Neural cell (in vitro differentiated cells): ENCODE measurements at regions not wholly inside any gene's neighbourhood (a gene's known extent, or its start where the extent isn't known, plus 50 kb on each side); places are given as distances from the start of the nearest gene placed in this dataset.

Experiments used
- H2AFZ ChIP-seq: fragments of 200-600, 300-800 bp; sonication (generic), shearing (Covaris generic); 2 replicates; pipeline ENCODE4 v1.6.0; 2014; ENCODE audit warnings: low read depth, mild to moderate bottlenecking, antibody characterized with exemption, low read length, moderate library complexity
- H3F3A ChIP-seq: fragments of 200-600 bp; shearing (Covaris generic); 2 replicates; pipeline ENCODE4 v1.6.1; 2016; ENCODE audit warnings: mild to moderate bottlenecking, moderate library complexity, mixed read lengths, antibody characterized with exemption, low read length; ENCODE audit not compliant: insufficient read depth, poor library complexity, severe bottlenecking
- H3K27ac ChIP-seq: fragments of 200-600, 300-800 bp; sonication (generic), shearing (Covaris generic); 2 replicates; pipeline ENCODE4 v1.5.1; 2014; ENCODE audit warnings: mild to moderate bottlenecking, low read length, moderate library complexity
- H3K27me3 ChIP-seq: fragments of 300-800, 200-600 bp; sonication (generic), shearing (Covaris generic); 2 replicates; pipeline ENCODE4 v1.6.0; 2014; ENCODE audit warnings: mild to moderate bottlenecking, low read depth, low read length, moderate library complexity; ENCODE audit not compliant: insufficient read depth
- H3K36me3 ChIP-seq: fragments of 300-800, 200-600 bp; sonication (generic), shearing (Covaris generic); 2 replicates; pipeline ENCODE4 v1.5.1; 2014; ENCODE audit warnings: mild to moderate bottlenecking, antibody characterized with exemption, low read length, moderate library complexity; ENCODE audit not compliant: insufficient read depth
- H3K4me2 ChIP-seq: fragments of 300-800, 200-600 bp; sonication (generic), shearing (Covaris generic); 2 replicates; pipeline ENCODE4 v1.6.0; 2014; ENCODE audit warnings: mild to moderate bottlenecking, low read length
- H3K4me3 ChIP-seq: fragments of 300-800, 200-600 bp; sonication (generic), shearing (Covaris generic); 2 replicates; pipeline ENCODE4 v1.5.1; 2014; ENCODE audit warnings: mild to moderate bottlenecking, low read length, moderate library complexity
- H3K79me2 ChIP-seq: fragments of 200-600 bp; shearing (Covaris generic); replicated peaks from 2 replicates; pipeline ENCODE4 v1.6.0; 2014; ENCODE audit warnings: mild to moderate bottlenecking, low read length, moderate library complexity; ENCODE audit not compliant: insufficient read depth
- H3K9ac ChIP-seq: fragments of 300-800, 200-600 bp; sonication (generic), shearing (Covaris generic); 2 replicates; pipeline ENCODE4 v1.6.1; 2016; ENCODE audit warnings: mild to moderate bottlenecking, low read length, mixed read lengths
- H3K9me2 ChIP-seq: fragments of 200-600 bp; shearing (Covaris generic); 2 replicates; pipeline ENCODE4 v1.6.1; 2016; ENCODE audit warnings: mild to moderate bottlenecking, low read length, mixed read lengths; ENCODE audit not compliant: insufficient read depth
- H3K9me3 ChIP-seq: fragments of 200-600, 300-800 bp; sonication (generic), shearing (Covaris generic); 2 replicates; pipeline ENCODE4 v1.6.1; 2016; ENCODE audit warnings: mild to moderate bottlenecking, mixed run types, low read length, moderate library complexity, mixed read lengths
- H4K20me1 ChIP-seq: fragments of 200-600 bp; shearing (Covaris generic); 2 replicates; pipeline ENCODE4 v1.6.1; 2016; ENCODE audit warnings: mild to moderate bottlenecking, mixed run types; ENCODE audit not compliant: insufficient read depth
- CTCF ChIP-seq: fragments of 450-650 bp; IDR thresholded peaks from 2 replicates; pipeline ENCODE4 v1.5.1; 2014; ENCODE audit warnings: antibody characterized with exemption, mild to moderate bottlenecking, moderate library complexity; ENCODE audit not compliant: poor library complexity, severe bottlenecking
- EP300 ChIP-seq: fragments of 450-650 bp; conservative IDR thresholded peaks from 2 replicates; pipeline ENCODE4 v1.6.1; 2014; ENCODE audit warnings: antibody characterized with exemption, mild to moderate bottlenecking, moderate library complexity; ENCODE audit not compliant: poor library complexity, severe bottlenecking
- EZH2 ChIP-seq: fragments of 200-600, 300-800 bp; shearing (Covaris generic), sonication (generic); IDR thresholded peaks from 2 replicates; pipeline ENCODE4 v1.6.1; 2014; ENCODE audit warnings: antibody characterized with exemption, low read length, borderline replicate concordance, mild to moderate bottlenecking; ENCODE audit not compliant: insufficient read depth, poor library complexity, severe bottlenecking
- MXI1 ChIP-seq: fragments of 450-650 bp; conservative IDR thresholded peaks from 2 replicates; pipeline ENCODE4 v1.6.1; 2014; ENCODE audit warnings: antibody characterized with exemption, mild to moderate bottlenecking; ENCODE audit not compliant: poor library complexity, severe bottlenecking
- POLR2AphosphoS5 ChIP-seq: IDR thresholded peaks from 2 replicates; pipeline ENCODE4 v1.6.1; 2012
- RAD21 ChIP-seq: fragments of 450-650 bp; conservative IDR thresholded peaks from 2 replicates; pipeline ENCODE4 v1.6.1; 2014; ENCODE audit warnings: antibody characterized with exemption, mild to moderate bottlenecking, moderate library complexity
- REST ChIP-seq: IDR thresholded peaks from 2 replicates; pipeline ENCODE4 v1.6.1; 2012; ENCODE audit warnings: borderline replicate concordance
- SMC3 ChIP-seq: fragments of 450-650 bp; conservative IDR thresholded peaks from 2 replicates; pipeline ENCODE4 v1.6.1; 2014; ENCODE audit warnings: antibody characterized with exemption, mild to moderate bottlenecking, moderate library complexity; ENCODE audit not compliant: poor library complexity
- TAF1 ChIP-seq: IDR thresholded peaks from 2 replicates; pipeline ENCODE4 v1.6.1; 2012; ENCODE audit warnings: low read depth

- TF ChIP-seq EZH2 (no peak), EP300 (no peak), TAF1 (no peak), SMC3 (no peak), CTCF (no peak), REST (no peak), MXI1 (no peak), RAD21 (no peak), POLR2AphosphoS5 (no peak)
- Histone ChIP-seq H3K36me3 (no peaks in the 10 kb centered on the region), H2AFZ (no peak overlapping the region), H3F3A (no peaks in the 10 kb centered on the region), H3K4me2 (no peak overlapping the region), H3K4me3 (no peak overlapping the region), H3K27ac (no peak overlapping the region), H3K27me3 (no peaks in the 10 kb centered on the region), H3K9me3 (no peaks in the 10 kb centered on the region), H3K9me2 (no peaks in the 10 kb centered on the region), H3K79me2 (no peaks in the 10 kb centered on the region), H4K20me1 (no peaks in the 10 kb centered on the region), H3K9ac (no peak overlapping the region)
These were observed 133.7 kb upstream of the KCNK1 start for GRCh38 chr1:233480198-233480597.

- H3F3A ChIP-seq = no peaks in the 10 kb centered on the region
- no peaks in the 10 kb centered on the region for H4K20me1 ChIP-seq
- H3K36me3 ChIP-seq = no peaks in the 10 kb centered on the region
- H2AFZ ChIP-seq = no peak overlapping the region
- H3K4me3 ChIP-seq = no peak overlapping the region
- H3K27ac ChIP-seq = no peak overlapping the region
- H3K9ac ChIP-seq = no peak overlapping the region
- H3K9me3 ChIP-seq = no peaks in the 10 kb centered on the region
- no peak overlapping the region for H3K4me2 ChIP-seq
- TF ChIP-seq CTCF = no peak
- no peak for TF ChIP-seq REST
- TF ChIP-seq EZH2 = no peak
- no peak for TF ChIP-seq EP300
- TF ChIP-seq POLR2AphosphoS5 = no peak
- no peak for TF ChIP-seq SMC3
- no peak for TF ChIP-seq TAF1
- H3K9me2 ChIP-seq = no peaks in the 10 kb centered on the region
- no peaks in the 10 kb centered on the region for H3K27me3 ChIP-seq
- H3K79me2 ChIP-seq = no peaks in the 10 kb centered on the region
These were observed 131.5 kb upstream of the KCNK1 start for GRCh38 chr1:233482388-233482787.
